Upper lobe of left lung (tissue), 4 donors: ENCODE measurements at regions not wholly inside any gene's neighbourhood (a gene's known extent, or its start where the extent isn't known, plus 50 kb on each side); places are given as distances from the start of the nearest gene placed in this dataset.

Experiments used
- CTCF ChIP-seq, 6 experiments: fragments of 450-650 bp in 4 of 6; fragments of 200-600 bp in 2 of 6; sonication (generic) in 2 of 6; IDR thresholded peaks; one replicate each; pipeline ENCODE4 v1.5.1; 2016 to 2019; ENCODE audit warnings: antibody characterized with exemption in 6 of 6
- EP300 ChIP-seq, 4 donors: sonication (generic); formaldehyde crosslinking; IDR thresholded peaks; one replicate each; pipeline ENCODE4 v1.5.1; 2017; ENCODE audit warnings: antibody characterized with exemption in 4 of 4, control low read depth in 2 of 4
- POLR2A ChIP-seq, 4 donors: fragments of 450-650 bp; IDR thresholded peaks; one replicate each; pipeline ENCODE4 v1.5.1; 2016 to 2017; ENCODE audit warnings: antibody characterized with exemption in 4 of 4, mild to moderate bottlenecking in 2 of 4
- POLR2AphosphoS5 ChIP-seq, 2 donors: sonication (generic); formaldehyde crosslinking; IDR thresholded peaks; one replicate each; pipeline ENCODE4 v1.5.1; 2017; ENCODE audit warnings: antibody characterized with exemption in 2 of 2

- TF ChIP-seq CTCF (IDR thresholded peaks at IDR 0.05) (no peak), POLR2A (IDR thresholded peaks at IDR 0.05) (no peak), POLR2AphosphoS5 (IDR thresholded peaks at IDR 0.05) (no peak), EP300 (IDR thresholded peaks at IDR 0.05) (no peak)
Observed at GRCh38 chrX:14164828-14165227, 135.1 kb upstream of the GEMIN8 start.
